Daoy (cell line): ENCODE measurements at regions not wholly inside any gene's neighbourhood (a gene's known extent, or its start where the extent isn't known, plus 50 kb on each side); places are given as distances from the start of the nearest gene placed in this dataset.

Experiments used
- DNase-seq: peaks from one replicate; pipeline ENCODE4 v3.0.0-alpha.2; 2015; ENCODE audit warnings: low read depth

- peak; percentile 15 for DNase-seq
These were observed 62.5 kb upstream of the ITGA1 start for GRCh38 chr5:52725065-52725746.

- no peak for DNase-seq
These were observed 61.9 kb upstream of the ITGA1 start for GRCh38 chr5:52725808-52726207.

DNA sequence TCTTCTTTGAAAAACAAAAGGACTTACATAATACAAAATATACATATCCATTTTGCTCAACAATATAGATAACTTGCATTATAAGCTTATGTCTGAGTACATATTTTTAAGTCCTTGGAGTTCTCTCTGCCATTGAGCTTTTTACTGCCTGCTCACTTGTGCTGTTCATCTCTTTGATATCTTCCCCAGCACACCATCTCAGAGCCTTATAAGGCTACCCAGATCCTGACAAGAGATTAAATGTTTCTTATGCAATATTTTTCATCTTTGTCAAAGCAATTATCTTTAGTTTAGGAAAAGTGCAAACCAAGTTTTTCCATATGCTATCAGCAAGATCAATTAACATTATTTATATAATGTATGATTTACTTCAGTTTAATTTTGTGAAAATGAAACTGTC, 60.7 kb upstream of the ITGA1 start:
- DNase-seq = no peak

GRCh38 chr5:52727576-52727975, 60.1 kb upstream of the ITGA1 start:
- DNase-seq = peak; percentile 78

DNA sequence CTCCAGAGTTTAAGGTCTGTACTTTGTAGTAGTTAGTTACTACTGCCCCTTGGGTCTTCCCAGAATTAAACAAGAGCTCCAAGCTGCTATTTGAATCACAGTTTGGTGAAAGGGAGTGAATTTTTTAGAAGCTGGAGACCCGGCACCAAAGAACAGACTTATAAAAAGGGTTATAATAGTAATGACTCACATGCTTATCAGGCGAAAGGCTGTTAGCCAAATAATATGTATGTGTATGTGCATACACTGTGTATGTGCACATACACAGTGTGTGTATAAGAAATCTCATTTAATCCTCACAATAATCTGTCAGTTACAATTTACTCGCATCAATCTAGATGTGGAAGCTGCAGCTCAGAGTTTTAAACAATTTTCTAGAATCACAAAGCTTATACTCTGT, 59.5 kb upstream of the ITGA1 start:
- DNase-seq = no peak

DNA sequence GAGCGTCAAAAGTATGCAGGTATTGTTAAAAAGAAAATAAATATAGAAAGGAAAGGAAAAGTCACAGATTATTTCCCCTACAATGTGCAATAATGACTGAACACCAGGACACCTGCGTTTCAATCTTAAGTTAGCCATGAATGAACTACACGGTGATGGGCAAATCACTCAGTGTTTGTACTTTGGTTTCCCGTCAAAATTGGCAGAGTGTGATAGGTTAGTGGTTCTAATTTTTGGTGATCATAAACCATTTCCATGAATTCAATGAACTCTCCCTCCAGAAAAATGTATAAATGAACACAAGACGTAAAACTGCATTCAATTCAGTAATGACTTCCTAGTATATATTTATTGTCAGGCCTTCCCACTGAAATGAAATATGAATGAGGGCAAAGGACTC, 59.0 kb upstream of the ITGA1 start:
- DNase-seq = no peak

DNA sequence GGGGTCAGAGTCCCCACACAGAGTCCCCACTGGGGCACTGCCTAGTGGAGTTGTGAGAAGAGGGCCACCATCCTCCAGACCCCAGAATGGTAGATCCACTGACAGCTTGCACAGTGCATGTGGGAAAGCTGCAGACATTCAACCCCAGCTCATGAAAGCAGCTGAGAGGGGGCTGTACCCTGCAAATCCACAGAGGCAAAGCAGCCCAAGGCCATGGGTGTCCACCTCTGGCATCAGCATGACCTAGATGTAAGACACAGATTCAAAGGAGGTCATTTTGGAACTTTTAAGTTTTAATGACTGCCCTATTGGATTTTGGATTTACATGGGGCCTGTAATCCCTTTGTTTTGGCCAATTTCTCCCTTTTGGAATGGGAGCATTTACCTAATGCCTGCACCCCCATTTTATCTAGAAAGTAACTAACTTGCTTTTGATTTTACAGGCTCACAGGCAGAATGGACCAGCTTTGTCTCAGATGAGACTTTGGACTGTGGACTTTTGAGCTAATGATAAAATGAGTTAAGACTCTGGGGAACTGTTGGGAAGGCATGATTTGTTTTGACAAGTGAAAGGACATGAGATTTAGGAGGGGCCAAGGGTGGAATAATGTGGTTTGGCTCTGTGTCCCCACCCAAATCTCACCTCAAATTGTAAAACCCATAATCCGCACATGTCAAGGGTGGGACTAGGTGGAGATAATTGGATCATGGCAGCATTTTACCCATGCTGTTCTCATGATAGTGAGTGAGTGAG, 56.3 kb upstream of the ITGA1 start:
- no peak for DNase-seq

DNA sequence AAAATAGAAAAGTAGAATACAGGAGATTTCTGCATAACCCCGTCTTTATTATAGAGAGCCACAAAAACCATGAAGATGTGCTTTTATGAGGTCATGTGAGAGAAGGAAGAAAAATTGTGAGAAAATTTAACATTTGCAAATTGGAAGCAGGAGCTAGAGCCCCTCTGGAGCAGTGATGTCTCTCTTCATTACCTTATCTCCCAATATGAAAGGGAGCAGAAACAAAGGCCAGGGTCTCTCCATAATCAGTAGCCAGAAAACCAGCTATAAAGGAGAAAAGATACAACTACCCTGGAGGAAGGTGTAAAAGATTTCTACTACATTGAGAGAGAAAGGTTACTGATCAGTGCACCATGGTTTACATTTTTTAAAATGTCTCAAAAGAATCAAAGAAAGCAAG, 53.2 kb upstream of the ITGA1 start:
- no peak for DNase-seq

GRCh38 chr5:52735139-52735538, 52.6 kb upstream of the ITGA1 start:
- DNase-seq = no peak
